Prostate gland (tissue), 2 donors: ENCODE measurements at regions not wholly inside any gene's neighbourhood (a gene's known extent, or its start where the extent isn't known, plus 50 kb on each side); places are given as distances from the start of the nearest gene placed in this dataset.
A peak's percentile ranks its signal among the peaks of the same experiment; 100 is the strongest.

Experiments used
- DNase-seq: peaks from one replicate; pipeline ENCODE4 v3.0.0-alpha.2; 2019; ENCODE audit warnings: low spot score
- H3K27ac ChIP-seq, 2 donors: fragments of 200-600 bp; sonication (generic); 2 replicates each; pipeline ENCODE4 v1.5.1; 2017 to 2019
- H3K27me3 ChIP-seq: fragments of 200-600 bp; sonication (generic); replicated peaks from 2 replicates; pipeline ENCODE4 v1.5.1; 2019; ENCODE audit not compliant: insufficient read depth
- H3K36me3 ChIP-seq, 2 donors: fragments of 200-600 bp; sonication (generic); 1 replicate in 1 of 2; 2 replicates in 1 of 2; pipeline versions ENCODE4 v1.5.1 to v1.8.1; 2017 to 2019
- H3K4me1 ChIP-seq: fragments of 200-600 bp; sonication (generic); replicated peaks from 2 replicates; pipeline ENCODE4 v1.5.1; 2019
- H3K4me3 ChIP-seq, 2 donors: fragments of 200-600 bp; sonication (generic); 2 replicates each; pipeline ENCODE4 v1.5.1; 2017 to 2019
- H3K9me3 ChIP-seq: fragments of 200-600 bp; sonication (generic); 2 replicates; pipeline ENCODE4 v1.5.1; 2017
- POLR2A ChIP-seq: fragments of 450-650 bp; IDR thresholded peaks from one replicate; pipeline ENCODE4 v1.6.1; 2016; ENCODE audit warnings: antibody characterized with exemption, mild to moderate bottlenecking
- POLR2AphosphoS5 ChIP-seq: sonication (generic); formaldehyde crosslinking; IDR thresholded peaks from one replicate; pipeline ENCODE4 v1.6.1; 2017; ENCODE audit warnings: antibody characterized with exemption
- WGBS: methylation state at CpG from one replicate; pipeline ENCODE4 v1.1.5; 2018; 5-methylcytosine and 5-hydroxymethylcytosine counted together
- intact Hi-C: fragments of 100-400 bp; cut with DNase I; formaldehyde crosslinking; loops from one replicate; pipeline ENCODE4 v1.14.2; 2022
- TF ChIP-seq, protein P1 (sequence below), 4 experiments: fragments of 200-600 bp in 2 of 4; fragments of 450-650 bp in 2 of 4; sonication (generic) in 2 of 4; IDR thresholded peaks; 1 replicate in 3 of 4; 2 replicates in 1 of 4; pipeline ENCODE4 v1.5.1; 2016 to 2019; ENCODE audit warnings: antibody characterized with exemption in 4 of 4, mild to moderate bottlenecking in 2 of 4, moderate library complexity in 2 of 4

DNA sequence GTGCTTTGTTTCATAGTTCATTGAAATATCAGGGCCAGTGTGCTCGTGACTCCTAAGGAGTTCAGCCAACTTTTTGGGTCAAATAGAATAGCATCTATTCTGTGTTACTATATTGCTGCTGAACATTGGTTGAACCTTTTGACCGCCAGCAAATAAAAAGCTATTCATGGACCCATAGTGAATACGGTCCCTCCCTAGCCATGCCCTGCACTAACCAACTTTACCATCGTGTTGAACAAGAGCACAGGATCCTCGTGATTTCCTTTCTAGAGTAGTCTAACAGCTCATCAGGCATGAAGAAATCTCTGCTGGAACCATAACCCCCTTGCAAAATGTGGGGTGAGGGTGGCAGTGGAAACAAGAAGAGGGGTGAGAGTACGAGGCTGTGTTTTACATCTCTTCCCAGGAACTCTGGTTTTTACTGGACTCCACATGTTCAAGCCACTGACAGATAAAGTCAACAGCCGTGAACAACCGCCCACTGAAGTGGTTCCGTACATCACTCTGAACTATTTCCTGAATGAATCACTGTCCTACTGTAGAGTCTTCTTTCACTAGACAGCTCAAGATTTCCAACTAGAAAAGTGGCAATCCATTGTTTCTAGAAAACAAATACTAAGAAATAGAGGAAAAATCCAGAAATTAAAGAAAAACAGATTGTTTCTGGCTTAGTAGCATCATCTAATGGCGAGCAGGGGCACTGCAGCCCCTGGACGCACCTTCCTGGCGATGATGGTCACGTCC is 70.1 kb upstream of the SPATA31E1 start:
- intact Hi-C loops, result loop anchor here (5.0 kb wide), 1 partner anchor 130 kb away; no protein-coding TSS in a partner anchor
- Histone ChIP-seq H3K9me3 (no peaks in the 10 kb centered on the region), H3K27ac (no peak overlapping the region), H3K27me3 (no peaks in the 10 kb centered on the region), H3K4me1 (no peaks in the 10 kb centered on the region), H3K4me3 (no peak overlapping the region), H3K36me3 (no peaks in the 10 kb centered on the region)
- TF ChIP-seq POLR2AphosphoS5 (peak; percentile 40), POLR2A (no peak)
- TF ChIP-seq, protein P1, sequence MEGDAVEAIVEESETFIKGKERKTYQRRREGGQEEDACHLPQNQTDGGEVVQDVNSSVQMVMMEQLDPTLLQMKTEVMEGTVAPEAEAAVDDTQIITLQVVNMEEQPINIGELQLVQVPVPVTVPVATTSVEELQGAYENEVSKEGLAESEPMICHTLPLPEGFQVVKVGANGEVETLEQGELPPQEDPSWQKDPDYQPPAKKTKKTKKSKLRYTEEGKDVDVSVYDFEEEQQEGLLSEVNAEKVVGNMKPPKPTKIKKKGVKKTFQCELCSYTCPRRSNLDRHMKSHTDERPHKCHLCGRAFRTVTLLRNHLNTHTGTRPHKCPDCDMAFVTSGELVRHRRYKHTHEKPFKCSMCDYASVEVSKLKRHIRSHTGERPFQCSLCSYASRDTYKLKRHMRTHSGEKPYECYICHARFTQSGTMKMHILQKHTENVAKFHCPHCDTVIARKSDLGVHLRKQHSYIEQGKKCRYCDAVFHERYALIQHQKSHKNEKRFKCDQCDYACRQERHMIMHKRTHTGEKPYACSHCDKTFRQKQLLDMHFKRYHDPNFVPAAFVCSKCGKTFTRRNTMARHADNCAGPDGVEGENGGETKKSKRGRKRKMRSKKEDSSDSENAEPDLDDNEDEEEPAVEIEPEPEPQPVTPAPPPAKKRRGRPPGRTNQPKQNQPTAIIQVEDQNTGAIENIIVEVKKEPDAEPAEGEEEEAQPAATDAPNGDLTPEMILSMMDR (IDR thresholded peaks at IDR 0.05), result peak; percentile 46 to 85 (median 74)
- WGBS, result 38% methylated on average over 13 of the region's 13 CpGs
- peak; percentile 21 for DNase-seq

GRCh38 chr9:87813119-87813463 is 69.6 kb upstream of the SPATA31E1 start:
- no peaks in the 10 kb centered on the region for H3K9me3 ChIP-seq
- intact Hi-C loops, result loop anchor here (5.0 kb wide), 1 partner anchor 131 kb away; no protein-coding TSS in a partner anchor
- DNase-seq, result no peak
- no peak overlapping the region for H3K4me3 ChIP-seq
- H3K27me3 ChIP-seq, result no peaks in the 10 kb centered on the region
- no peak overlapping the region for H3K27ac ChIP-seq
- H3K36me3 ChIP-seq, result no peaks in the 10 kb centered on the region
- no peaks in the 10 kb centered on the region for H3K4me1 ChIP-seq
- WGBS, result 69% methylated on average over 7 of the region's 7 CpGs
- TF ChIP-seq, protein P1 (IDR thresholded peaks at IDR 0.05), result no peak
- TF ChIP-seq POLR2AphosphoS5 (no peak), POLR2A (no peak)

DNA sequence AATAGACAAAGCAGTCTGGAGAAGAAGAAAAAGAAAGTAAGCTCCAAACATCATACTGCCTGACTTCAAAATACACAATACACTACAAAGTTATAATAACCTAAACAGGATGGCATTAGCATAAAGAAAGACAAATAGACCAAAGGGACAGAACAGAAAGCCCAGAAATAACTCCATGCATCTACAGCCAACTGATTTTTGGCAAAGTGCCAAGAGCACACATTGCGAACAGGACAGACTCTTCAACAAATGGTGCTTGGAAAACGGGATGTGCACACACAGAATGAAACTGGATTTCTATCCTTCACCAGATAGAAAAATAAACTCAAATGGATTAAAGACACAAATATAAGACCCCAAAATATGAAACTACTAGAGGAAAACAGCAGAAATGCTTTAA is 66.6 kb upstream of the SPATA31E1 start:
- TF ChIP-seq POLR2AphosphoS5, result no peak
- TF ChIP-seq, protein P1 (IDR thresholded peaks at IDR 0.05), result no peak
- no peak for TF ChIP-seq POLR2A
- intact Hi-C loops, result no loop called here
- peak; percentile 17 for DNase-seq
- WGBS, result 5% methylated on average over 2 of the region's 2 CpGs
- no peak overlapping the region for H3K27ac ChIP-seq
- H3K36me3 ChIP-seq, result no peaks in the 10 kb centered on the region
- H3K4me3 ChIP-seq, result no peak overlapping the region
- no peaks in the 10 kb centered on the region for H3K9me3 ChIP-seq
- H3K4me1 ChIP-seq, result no peaks in the 10 kb centered on the region
- H3K27me3 ChIP-seq, result no peaks in the 10 kb centered on the region

- no peak for TF ChIP-seq POLR2AphosphoS5
- TF ChIP-seq, protein P1 (IDR thresholded peaks at IDR 0.05), result no peak
- TF ChIP-seq POLR2A, result no peak
These were observed 64.4 kb upstream of the SPATA31E1 start for GRCh38 chr9:87818308-87818707.

GRCh38 chr9:87824216-87824875 is 58.3 kb upstream of the SPATA31E1 start:
- H3K9me3 ChIP-seq, result no peaks in the 10 kb centered on the region
- no peak for DNase-seq
- H3K36me3 ChIP-seq, result no peaks in the 10 kb centered on the region
- H3K4me1 ChIP-seq, result no peaks in the 10 kb centered on the region
- no peak overlapping the region for H3K27ac ChIP-seq
- intact Hi-C loops, result no loop called here
- H3K27me3 ChIP-seq, result no peaks in the 10 kb centered on the region
- 97% methylated on average over 31 of the region's 31 CpGs for WGBS
- TF ChIP-seq, protein P1 (IDR thresholded peaks at IDR 0.05), result no peak
- TF ChIP-seq POLR2AphosphoS5 (no peak), POLR2A (no peak)
- H3K4me3 ChIP-seq, result no peak overlapping the region

More at GRCh38 chr9:87818308-87818707, 64.4 kb upstream of the SPATA31E1 start:
- Histone ChIP-seq H3K4me3 (no peak overlapping the region), H3K4me1 (no peaks in the 10 kb centered on the region), H3K27ac (no peak overlapping the region), H3K27me3 (no peaks in the 10 kb centered on the region), H3K9me3 (no peaks in the 10 kb centered on the region), H3K36me3 (no peaks in the 10 kb centered on the region)
- 64% methylated on average over 3 of the region's 3 CpGs for WGBS
- no peak for DNase-seq
- intact Hi-C loops, result no loop called here
